Gastrocnemius medialis (tissue), 4 donors: ENCODE measurements at regions not wholly inside any gene's neighbourhood (a gene's known extent, or its start where the extent isn't known, plus 50 kb on each side); places are given as distances from the start of the nearest gene placed in this dataset.

Experiments
- ATAC-seq, 2 donors: fragments of 150-250 bp; one replicate each; pipeline ENCODE4 v1.9.1; 2016
- DNase-seq, 2 donors: peaks; one replicate each; pipeline ENCODE4 v3.0.0-alpha.2; 2019
- H3K27ac ChIP-seq, 4 donors: fragments of 200-600 bp; sonication (generic); 1 replicate in 1 of 4; 2 replicates in 3 of 4; pipeline ENCODE4 v1.5.1; 2016 to 2018; ENCODE audit warnings: mild to moderate bottlenecking in 2 of 4, moderate library complexity in 1 of 4
- H3K27me3 ChIP-seq, 3 donors: fragments of 200-600 bp; sonication (generic) in 2 of 3; 1 replicate in 1 of 3; 2 replicates in 2 of 3; pipeline versions ENCODE4 v1.5.1 to v1.6.0; 2016 to 2019; ENCODE audit warnings: mild to moderate bottlenecking in 1 of 3, moderate library complexity in 1 of 3
- H3K36me3 ChIP-seq, 2 donors: fragments of 200-600 bp; sonication (generic) in 1 of 2; one replicate each; pipeline ENCODE4 v1.5.1; 2017 to 2018
- H3K4me1 ChIP-seq, 2 donors: fragments of 200-600 bp; sonication (generic) in 1 of 2; one replicate each; pipeline ENCODE4 v1.5.1; 2016 to 2017; ENCODE audit warnings: mild to moderate bottlenecking in 2 of 2
- H3K4me3 ChIP-seq, 4 donors: fragments of 200-600 bp; sonication (generic) in 3 of 4; 1 replicate in 1 of 4; 2 replicates in 3 of 4; pipeline ENCODE4 v1.5.1; 2016 to 2019; ENCODE audit warnings: mild to moderate bottlenecking in 2 of 4
- H3K9me3 ChIP-seq, 3 donors: fragments of 200-600 bp; sonication (generic) in 2 of 3; 1 replicate in 1 of 3; 2 replicates in 2 of 3; pipeline ENCODE4 v1.5.1; 2016 to 2019
- CTCF ChIP-seq, 5 experiments: fragments of 450-650 bp in 3 of 5; fragments of 200-600 bp in 2 of 5; sonication (generic) in 2 of 5; IDR thresholded peaks in 4 of 5; conservative IDR thresholded peaks in 1 of 5; 1 replicate in 4 of 5; 2 replicates in 1 of 5; pipeline ENCODE4 v1.5.1; 2016 to 2019; ENCODE audit warnings: antibody characterized with exemption in 5 of 5, mild to moderate bottlenecking in 3 of 5, moderate library complexity in 3 of 5
- POLR2A ChIP-seq, 2 donors: fragments of 450-650 bp; IDR thresholded peaks; one replicate each; pipeline ENCODE4 v1.6.1; 2017; ENCODE audit warnings: antibody characterized with exemption in 2 of 2, mild to moderate bottlenecking in 2 of 2, moderate library complexity in 2 of 2
- in situ Hi-C, 4 donors: fragments of 200-750 bp; cut with MboI; loops; one replicate each; pipeline versions ENCODE4 v1.15.0 to v1.8.0; 2017; ENCODE audit warnings: low sequenced_read_pairs in 4 of 4
- intact Hi-C: fragments of 100-400 bp; cut with DNase I; formaldehyde crosslinking; loops from one replicate; pipeline ENCODE4 v1.15.1; 2023; ENCODE audit warnings: low total_unique reads

- in situ Hi-C loops (no loop called here), intact Hi-C loops (no loop called here)
- ATAC-seq, result no peak
- no peaks in the 10 kb centered on the region for H3K9me3 ChIP-seq
- peaks cover 3 to 18% (median 11%) of the 10 kb centered on the region in 3 donors for H3K27me3 ChIP-seq
- H3K27ac ChIP-seq, result no peak overlapping the region
- no peak for TF ChIP-seq POLR2A (IDR thresholded peaks at IDR 0.05)
- TF ChIP-seq CTCF (IDR thresholded peaks at IDR 0.05 in 4 of 5, conservative IDR thresholded peaks at IDR 0.05 in 1 of 5), result no peak
- H3K4me3 ChIP-seq, result no peak overlapping the region
- no peak for DNase-seq
- H3K4me1 ChIP-seq, result no peaks in the 10 kb centered on the region
- no peaks in the 10 kb centered on the region for H3K36me3 ChIP-seq
Measured at GRCh38 chr6:41404182-41404845, 68.9 kb downstream of the NCR2 start.

GRCh38 chr6:41405941-41406727 is 70.7 kb downstream of the NCR2 start:
- H3K4me3 ChIP-seq, result no peak overlapping the region

GRCh38 chr6:41406728-41407489 is 71.5 kb downstream of the NCR2 start:
- Histone ChIP-seq H3K36me3 (no peaks in the 10 kb centered on the region), H3K27me3 (peaks cover 3 to 14% (median 11%) of the 10 kb centered on the region in 3 donors), H3K27ac (no peak overlapping the region), H3K4me1 (no peaks in the 10 kb centered on the region), H3K9me3 (no peaks in the 10 kb centered on the region), H3K4me3 (no peak overlapping the region)
- ATAC-seq (no peak), DNase-seq (no peak)
- intact Hi-C loops (no loop called here), in situ Hi-C loops (no loop called here)
- TF ChIP-seq POLR2A (IDR thresholded peaks at IDR 0.05), result no peak
- TF ChIP-seq CTCF (IDR thresholded peaks at IDR 0.05 in 4 of 5, conservative IDR thresholded peaks at IDR 0.05 in 1 of 5), result no peak

More at GRCh38 chr6:41405941-41406727, 70.7 kb downstream of the NCR2 start:
- H3K9me3 ChIP-seq, result no peaks in the 10 kb centered on the region
- peaks cover 3 to 15% (median 11%) of the 10 kb centered on the region in 3 donors for H3K27me3 ChIP-seq
- no peak for ATAC-seq
- in situ Hi-C loops (no loop called here), intact Hi-C loops (no loop called here)
- DNase-seq, result no peak
- H3K4me1 ChIP-seq, result no peaks in the 10 kb centered on the region
- H3K27ac ChIP-seq, result no peak overlapping the region
- TF ChIP-seq POLR2A (IDR thresholded peaks at IDR 0.05), result no peak
- no peak for TF ChIP-seq CTCF (IDR thresholded peaks at IDR 0.05 in 4 of 5, conservative IDR thresholded peaks at IDR 0.05 in 1 of 5)
- H3K36me3 ChIP-seq, result no peaks in the 10 kb centered on the region

GRCh38 chr6:41408576-41408975 is 73.2 kb downstream of the NCR2 start:
- ATAC-seq, result no peak
- Histone ChIP-seq H3K9me3 (no peaks in the 10 kb centered on the region), H3K27me3 (peaks cover 11 to 21% (median 14%) of the 10 kb centered on the region in 3 donors), H3K4me3 (no peak overlapping the region), H3K4me1 (no peaks in the 10 kb centered on the region), H3K36me3 (no peaks in the 10 kb centered on the region), H3K27ac (no peak overlapping the region)
- no peak for TF ChIP-seq POLR2A (IDR thresholded peaks at IDR 0.05)
- TF ChIP-seq CTCF (IDR thresholded peaks at IDR 0.05 in 4 of 5, conservative IDR thresholded peaks at IDR 0.05 in 1 of 5), result no peak
- intact Hi-C loops, result no loop called here
- DNase-seq, result no peak
- in situ Hi-C loops, result no loop called here
